Astrocyte of the cerebellum (primary cell): ENCODE measurements at regions not wholly inside any gene's neighbourhood (a gene's known extent, or its start where the extent isn't known, plus 50 kb on each side); places are given as distances from the start of the nearest gene placed in this dataset.

Experiments
- DNase-seq: peaks from one replicate; pipeline ENCODE4 v3.0.0-alpha.2; 2011; ENCODE audit warnings: low read depth
- H3K4me3 ChIP-seq: 2 replicates; pipeline ENCODE4 v1.5.1; 2011; ENCODE audit warnings: mild to moderate bottlenecking, low read depth, low read length, moderate library complexity
- in situ Hi-C: cut with HindIII; loops from 2 replicates; pipeline ENCODE4 v1.10.0; 2017; ENCODE audit warnings: low sequenced_read_pairs
- TF ChIP-seq, protein P1 (sequence below): IDR thresholded peaks from 2 replicates; pipeline ENCODE4 v1.5.1; 2012; ENCODE audit warnings: low read length, low read depth, moderate library complexity, mild to moderate bottlenecking; ENCODE audit errors: missing control alignments

DNA sequence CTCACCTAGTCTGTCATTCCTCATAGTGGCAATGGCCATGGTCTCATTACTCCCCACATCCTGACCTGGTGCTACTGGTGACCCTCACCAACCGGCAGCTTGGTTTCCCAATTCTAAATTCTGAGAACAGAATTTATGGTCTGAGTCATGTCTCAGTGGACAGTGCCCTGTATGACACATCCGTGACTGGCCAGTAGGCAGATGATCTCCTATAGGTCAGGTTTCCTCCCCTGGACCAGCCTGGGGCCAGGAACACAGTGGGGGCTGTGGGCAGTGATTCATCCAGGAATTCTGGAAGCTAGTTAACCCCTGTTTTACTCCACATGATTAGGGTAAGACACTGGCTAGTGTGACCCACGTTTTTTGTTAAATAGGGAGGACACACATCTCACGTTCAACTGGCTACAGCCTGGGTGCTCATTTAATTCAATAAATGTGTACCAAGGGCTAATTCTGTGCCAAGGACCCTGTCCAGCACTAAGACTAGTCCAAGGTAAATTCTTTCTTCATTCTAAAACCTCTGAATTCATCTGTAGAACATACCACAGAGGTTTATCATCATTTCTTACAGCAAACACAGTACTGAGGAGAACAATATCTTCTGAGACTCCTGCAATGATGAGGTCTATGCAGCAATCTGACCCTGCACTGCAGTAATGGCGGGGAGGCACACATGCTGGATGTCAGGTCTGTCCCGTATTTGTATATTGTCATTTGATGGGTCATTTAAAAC, 249.6 kb upstream of the TBX3 start:
- in situ Hi-C loops = no loop called here
- H3K4me3 ChIP-seq = no peak overlapping the region
- peak; percentile 74 for DNase-seq
- TF ChIP-seq, protein P1, sequence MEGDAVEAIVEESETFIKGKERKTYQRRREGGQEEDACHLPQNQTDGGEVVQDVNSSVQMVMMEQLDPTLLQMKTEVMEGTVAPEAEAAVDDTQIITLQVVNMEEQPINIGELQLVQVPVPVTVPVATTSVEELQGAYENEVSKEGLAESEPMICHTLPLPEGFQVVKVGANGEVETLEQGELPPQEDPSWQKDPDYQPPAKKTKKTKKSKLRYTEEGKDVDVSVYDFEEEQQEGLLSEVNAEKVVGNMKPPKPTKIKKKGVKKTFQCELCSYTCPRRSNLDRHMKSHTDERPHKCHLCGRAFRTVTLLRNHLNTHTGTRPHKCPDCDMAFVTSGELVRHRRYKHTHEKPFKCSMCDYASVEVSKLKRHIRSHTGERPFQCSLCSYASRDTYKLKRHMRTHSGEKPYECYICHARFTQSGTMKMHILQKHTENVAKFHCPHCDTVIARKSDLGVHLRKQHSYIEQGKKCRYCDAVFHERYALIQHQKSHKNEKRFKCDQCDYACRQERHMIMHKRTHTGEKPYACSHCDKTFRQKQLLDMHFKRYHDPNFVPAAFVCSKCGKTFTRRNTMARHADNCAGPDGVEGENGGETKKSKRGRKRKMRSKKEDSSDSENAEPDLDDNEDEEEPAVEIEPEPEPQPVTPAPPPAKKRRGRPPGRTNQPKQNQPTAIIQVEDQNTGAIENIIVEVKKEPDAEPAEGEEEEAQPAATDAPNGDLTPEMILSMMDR = no peak

DNA sequence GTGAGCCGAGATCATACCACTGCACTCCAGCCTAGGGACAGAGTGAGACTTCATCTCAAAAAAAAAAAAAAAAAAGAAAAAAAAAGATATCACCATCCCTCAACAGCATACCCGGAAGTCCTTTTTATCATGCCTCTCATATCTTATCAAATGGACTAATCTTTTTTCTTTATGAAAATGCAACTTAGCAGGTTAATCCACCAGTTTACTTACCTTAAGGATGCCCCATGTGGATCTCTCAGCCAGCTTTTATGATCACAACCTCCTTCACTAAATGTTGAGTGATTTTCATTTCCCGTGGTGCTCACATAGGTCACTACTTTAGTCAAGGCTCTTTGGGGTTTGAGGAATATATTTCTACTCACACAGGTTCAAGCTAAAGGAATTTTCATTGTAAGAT, 248.8 kb upstream of the TBX3 start:
- in situ Hi-C loops = no loop called here
- TF ChIP-seq, protein P1 = no peak
- no peak for DNase-seq
- no peak overlapping the region for H3K4me3 ChIP-seq

DNA sequence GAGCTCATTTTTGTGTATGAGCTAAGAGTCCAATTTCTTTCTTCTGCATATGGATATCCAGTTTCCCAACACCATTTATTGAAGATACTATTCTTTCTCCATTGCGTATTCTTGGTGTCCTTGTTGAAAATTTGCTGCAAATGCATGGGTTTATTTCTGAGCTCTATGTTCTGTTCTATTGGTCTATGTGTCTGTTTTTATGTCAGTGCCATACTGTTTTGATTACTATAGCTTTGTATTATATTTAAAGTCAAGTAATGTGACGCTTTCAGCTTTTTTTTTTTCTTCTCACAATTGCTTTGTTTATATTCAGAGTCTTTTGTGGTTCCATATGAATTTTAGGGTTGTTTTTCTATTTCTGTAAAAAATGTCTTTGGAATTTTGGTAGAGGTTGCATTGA, 247.1 kb upstream of the TBX3 start:
- in situ Hi-C loops = no loop called here
- no peak for DNase-seq
- TF ChIP-seq, protein P1 = no peak
- no peak overlapping the region for H3K4me3 ChIP-seq

DNA sequence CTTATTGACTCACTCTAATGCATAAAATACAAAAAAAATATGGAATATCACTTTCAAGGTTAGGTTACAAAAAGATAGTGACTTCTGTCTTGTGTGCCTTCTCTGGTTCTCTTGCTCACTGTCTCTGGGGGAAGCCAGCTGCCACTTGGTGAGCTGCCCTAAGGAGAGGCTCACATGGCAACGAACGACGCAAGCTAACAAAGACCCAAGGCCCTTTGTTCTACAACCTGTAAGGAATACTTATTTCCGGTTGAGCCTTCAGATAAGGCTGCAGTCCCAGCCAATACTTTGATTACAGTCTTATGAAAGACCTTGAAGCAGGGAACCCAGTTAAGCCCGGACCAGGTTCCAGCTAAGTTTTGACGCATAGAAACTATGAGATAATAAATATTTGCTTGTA, 242.4 kb upstream of the TBX3 start:
- no peak for DNase-seq
- TF ChIP-seq, protein P1 = no peak
- no peak overlapping the region for H3K4me3 ChIP-seq
- in situ Hi-C loops = no loop called here

DNA sequence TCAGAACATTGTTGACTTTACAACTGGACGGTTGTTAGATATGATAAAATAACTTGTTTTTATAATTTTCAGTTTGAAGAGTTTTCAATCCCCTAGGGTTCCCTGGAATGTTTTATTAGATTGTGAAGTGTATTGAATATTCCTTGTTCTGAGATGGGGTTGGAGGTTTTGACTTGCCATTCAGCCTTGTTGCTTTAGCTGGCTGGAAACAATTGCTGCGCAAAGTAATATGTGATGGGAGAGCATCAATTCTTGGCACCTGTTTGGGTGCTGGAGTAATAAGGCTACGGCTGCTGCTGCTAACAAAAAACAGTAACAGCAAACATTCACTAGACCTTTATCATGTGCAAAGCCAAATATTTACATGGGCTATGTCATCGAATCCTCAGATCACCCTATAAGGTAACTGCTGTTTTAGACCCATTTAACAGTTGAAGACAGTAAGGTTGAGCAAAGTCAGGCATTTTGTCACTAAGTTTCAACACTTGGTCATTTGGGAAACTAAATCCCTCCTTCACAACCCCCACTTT, 241.0 kb upstream of the TBX3 start:
- TF ChIP-seq, protein P1 = no peak
- in situ Hi-C loops = no loop called here
- no peak for DNase-seq
- no peak overlapping the region for H3K4me3 ChIP-seq

DNA sequence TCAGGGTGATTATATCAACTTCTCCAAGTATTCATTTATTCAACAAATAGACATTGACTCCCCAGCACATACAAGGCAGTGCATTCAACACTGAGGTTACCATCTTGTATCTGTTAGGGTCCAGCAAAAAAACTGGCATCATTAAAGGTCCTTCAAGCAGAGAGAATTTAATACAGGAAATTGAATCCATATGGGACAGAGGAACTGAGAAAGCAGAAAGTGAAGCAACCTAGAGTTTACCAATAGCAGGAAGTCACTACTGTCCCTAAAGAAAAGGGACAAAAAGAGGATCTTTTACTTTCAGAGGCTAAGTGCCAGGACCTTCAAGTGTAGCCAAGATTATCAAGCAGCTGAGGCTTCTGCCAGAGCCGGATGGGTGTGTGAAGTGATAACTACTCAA, 237.8 kb upstream of the TBX3 start:
- TF ChIP-seq, protein P1 = no peak
- H3K4me3 ChIP-seq = no peak overlapping the region
- DNase-seq = no peak
- in situ Hi-C loops = no loop called here
